HepG2 (cell line): ENCODE measurements at regions not wholly inside any gene's neighbourhood (a gene's known extent, or its start where the extent isn't known, plus 50 kb on each side); places are given as distances from the start of the nearest gene placed in this dataset.

ENCODE experiments used
- ATF1 ChIP-seq: IDR thresholded peaks from 2 replicates; pipeline ENCODE4 v1.6.1; 2016; ENCODE audit warnings: mild to moderate bottlenecking, control low read depth
- FOXK2 ChIP-seq: fragments of 450-650 bp; IDR thresholded peaks from 2 replicates; pipeline ENCODE4 v1.6.1; 2016
- KAT2B ChIP-seq: fragments of 150-350 bp; IDR thresholded peaks from 2 replicates; pipeline ENCODE4 v1.6.1; 2014; ENCODE audit warnings: low read depth, low read length, borderline replicate concordance

DNA sequence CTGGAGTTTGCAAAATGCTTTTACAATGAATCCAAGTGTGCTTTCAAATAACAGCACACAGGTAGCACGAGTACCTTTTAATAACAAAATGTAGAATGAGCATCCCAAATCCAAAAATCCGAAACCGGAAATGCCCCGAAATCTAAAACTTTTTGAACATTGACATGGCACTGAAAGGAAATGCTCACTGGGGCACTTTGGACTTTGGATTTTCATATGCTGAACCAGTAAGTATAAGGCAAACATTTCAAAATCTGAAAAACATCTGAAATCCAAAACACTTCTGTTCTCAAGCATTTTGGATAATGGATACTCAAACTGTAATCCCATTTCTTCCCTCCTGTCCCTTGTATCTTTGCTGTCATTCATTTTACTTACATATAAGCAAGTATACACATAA lies 50.1 kb downstream of the GCNT4 start:
- TF ChIP-seq KAT2B (no peak), ATF1 (CRISPR knock-in tag) (no peak), FOXK2 (no peak)
